Fibroblast of the conjunctiva (primary cell): ENCODE measurements at regions not wholly inside any gene's neighbourhood (a gene's known extent, or its start where the extent isn't known, plus 50 kb on each side); places are given as distances from the start of the nearest gene placed in this dataset.
A peak's percentile ranks its signal among the peaks of the same experiment; 100 is the strongest.

Experiments used
- DNase-seq: peaks from one replicate; pipeline ENCODE4 v3.0.0-alpha.2; 2010; ENCODE audit warnings: low read depth

DNA sequence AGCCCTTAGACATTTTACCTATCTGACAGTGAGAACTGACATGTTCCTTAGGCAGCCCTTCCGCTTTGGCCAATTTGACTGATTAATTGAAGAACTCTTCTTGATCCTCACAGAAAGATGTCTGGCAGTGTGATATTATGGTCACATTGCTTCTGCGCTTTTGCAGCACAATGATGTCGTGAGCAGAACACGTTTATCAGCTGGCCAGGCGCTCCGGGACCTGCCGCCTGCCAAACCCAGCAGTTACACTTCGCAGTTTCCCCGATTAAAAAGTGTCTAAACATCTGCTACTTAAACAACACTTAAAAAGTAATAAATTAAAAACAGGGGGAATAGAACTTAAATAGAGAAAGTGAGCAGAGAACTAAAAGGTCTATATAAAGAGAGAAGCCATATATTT lies 103.5 kb upstream of the ETS2 start:
- DNase-seq, result no peak

DNA sequence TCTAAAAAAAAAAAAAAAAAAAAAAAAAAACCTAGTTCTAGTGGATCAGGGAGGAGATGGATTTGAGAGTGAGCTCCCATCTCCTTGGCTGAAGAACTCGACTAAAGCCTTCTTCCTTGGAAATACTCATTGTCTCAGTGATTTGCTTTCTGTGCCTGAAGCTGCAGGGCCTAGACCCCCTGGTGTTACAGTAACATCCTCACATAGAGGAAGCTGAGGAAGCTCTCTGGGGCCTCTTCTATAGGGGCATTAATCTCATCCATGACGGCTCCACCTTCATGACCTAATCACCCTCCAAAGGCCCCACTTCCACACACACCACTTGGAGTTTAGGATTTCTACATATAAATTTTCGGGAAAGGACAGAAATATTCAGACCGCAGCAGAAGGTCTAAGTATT lies 95.9 kb upstream of the ETS2 start:
- no peak for DNase-seq

DNA sequence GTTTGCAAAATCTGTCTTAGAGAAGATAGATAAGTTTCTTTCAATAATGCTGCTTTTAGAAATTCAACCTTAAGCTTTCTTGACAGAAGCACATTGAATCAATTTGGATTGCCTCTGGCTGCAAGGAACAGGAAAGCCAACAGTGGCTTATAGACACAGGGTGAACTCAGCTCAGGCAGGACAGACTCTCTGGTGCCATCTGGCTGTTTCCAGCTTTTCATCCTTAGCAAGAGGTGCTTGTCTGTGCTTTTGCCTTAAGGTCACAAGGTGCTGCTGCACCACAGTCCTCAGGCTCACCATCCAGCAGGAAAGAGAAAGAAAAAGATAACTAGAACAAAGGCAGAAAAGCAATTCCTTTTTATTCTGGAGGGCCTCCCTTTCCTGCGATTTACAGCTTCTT lies 93.7 kb upstream of the ETS2 start:
- DNase-seq, result peak; percentile 48

DNA sequence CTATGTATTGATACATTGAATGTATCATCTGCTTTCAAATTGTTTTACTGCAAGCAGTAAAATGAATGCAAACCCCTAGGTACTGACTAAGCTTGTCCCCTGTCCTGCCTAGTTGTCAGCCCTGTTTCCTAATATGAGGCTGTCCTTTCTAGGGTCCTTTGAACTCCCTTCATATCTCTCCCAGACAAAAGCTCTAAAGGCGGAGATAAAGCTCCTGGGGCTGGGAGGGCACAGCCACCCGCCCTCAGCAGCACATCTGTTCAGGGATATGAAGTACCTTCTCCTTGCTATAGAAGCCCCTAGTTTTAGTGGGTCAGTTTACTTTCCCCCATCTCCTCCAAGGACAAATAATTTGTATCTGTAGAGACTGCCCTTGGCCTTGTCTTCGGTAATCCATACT lies 93.1 kb upstream of the ETS2 start:
- no peak for DNase-seq

DNA sequence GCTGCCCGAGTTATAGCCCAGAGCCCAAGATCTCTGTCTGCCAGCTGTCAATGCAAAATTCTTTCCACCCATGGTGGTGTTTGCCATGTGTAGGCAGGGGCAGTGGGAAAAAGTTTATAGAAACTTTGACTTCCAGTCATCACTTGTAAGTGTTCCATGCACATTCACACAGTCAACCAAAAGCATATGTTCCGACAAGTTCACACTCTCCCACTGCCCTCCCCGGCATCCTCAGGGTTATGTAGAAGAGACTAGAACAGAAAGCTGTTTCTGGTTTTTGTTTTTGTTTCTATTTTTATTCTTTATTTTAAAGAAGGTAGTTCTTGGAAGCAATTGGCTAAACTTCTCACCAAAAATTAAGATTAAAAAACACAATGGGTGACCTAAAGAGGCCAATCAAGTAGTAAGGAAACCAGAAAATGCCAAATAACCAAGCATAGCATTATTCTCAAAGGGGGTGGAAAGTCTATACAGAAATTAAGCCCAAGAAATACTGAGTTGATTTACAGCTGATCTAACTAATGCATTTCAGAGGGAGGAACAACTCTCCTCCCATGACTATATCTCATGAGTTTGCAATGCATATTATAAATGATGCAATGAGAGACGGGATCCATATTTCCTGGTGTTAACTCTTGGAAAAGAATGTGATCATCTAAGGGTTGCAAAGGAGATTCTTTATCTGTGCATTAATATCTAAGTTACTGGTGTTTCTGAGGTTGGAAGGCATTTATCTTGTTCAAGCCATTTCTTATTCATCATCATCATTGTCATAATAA lies 91.5 kb upstream of the ETS2 start:
- DNase-seq, result no peak

DNA sequence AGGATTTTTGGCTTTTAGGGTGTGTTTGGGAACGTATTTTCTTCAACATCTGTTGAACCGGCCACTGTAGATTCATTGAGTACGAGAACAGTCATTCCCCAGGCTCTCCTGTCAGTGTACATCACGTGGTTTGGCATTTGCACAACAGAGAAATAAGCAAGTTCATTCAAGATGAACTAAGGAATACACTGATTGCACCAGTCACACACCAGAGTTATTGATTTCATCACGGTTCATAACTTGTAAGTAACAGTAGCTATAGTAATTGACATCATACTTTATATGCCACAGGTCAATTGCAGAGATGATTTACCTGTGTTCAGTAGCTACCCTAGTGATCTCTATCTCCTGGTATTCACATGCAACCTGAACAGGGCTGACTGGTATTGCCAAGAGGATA lies 90.7 kb upstream of the ETS2 start:
- no peak for DNase-seq

DNA sequence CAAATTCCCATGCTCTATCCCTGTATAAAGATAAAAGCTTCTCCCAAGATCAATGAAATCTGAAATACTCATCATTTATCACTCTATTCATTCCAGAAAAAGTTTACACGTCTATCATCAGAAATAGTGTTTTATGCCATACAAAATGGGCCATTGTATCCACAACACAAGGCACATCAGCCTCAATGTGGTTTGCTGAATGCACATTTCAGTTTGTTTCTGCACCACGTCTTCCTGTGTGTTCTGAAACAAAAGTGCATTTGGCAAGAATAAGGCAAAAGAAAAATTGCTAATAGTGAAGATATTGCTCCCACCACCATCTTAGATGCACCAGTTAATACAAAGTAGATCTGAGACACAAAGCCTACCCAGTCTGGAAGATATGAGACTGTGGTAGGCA lies 89.6 kb upstream of the ETS2 start:
- no peak for DNase-seq

DNA sequence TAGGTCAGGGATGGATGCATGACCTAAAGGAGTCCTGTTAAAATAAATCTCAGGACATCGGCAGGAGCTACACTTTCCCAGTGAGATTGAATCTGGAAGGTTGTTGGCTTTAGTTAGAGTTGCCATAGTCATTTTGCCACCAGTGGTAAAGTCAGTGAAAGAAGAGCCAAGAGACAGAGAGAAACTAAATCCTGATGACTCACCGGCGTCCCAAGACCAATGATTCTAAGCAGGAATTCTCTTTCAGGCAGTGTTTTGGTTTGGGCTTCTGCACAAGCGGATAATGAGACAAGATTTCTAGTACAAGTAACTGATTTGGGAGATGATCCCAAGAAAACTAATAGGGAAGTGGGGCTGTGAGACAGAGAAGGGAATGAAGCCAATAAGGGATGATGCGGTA lies 88.8 kb upstream of the ETS2 start:
- DNase-seq, result no peak

DNA sequence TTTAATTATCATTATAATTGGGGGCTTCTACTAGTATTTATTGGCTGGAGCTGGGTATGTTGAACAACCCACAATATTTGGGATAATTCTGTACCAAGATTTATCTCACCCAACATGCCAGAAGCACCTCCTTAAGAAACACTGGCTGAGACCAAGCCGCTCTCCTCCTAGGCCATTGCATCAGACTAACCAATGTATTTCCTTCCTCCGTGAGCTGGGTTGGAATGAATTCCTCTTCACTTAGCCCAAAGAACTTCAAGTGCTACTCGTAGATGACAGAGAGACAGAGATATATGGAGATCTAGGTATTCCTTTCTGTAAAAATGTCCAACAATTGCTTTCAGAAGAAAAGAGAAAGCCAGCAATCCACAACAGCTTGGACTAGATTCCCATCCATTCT lies 87.2 kb upstream of the ETS2 start:
- DNase-seq, result no peak

DNA sequence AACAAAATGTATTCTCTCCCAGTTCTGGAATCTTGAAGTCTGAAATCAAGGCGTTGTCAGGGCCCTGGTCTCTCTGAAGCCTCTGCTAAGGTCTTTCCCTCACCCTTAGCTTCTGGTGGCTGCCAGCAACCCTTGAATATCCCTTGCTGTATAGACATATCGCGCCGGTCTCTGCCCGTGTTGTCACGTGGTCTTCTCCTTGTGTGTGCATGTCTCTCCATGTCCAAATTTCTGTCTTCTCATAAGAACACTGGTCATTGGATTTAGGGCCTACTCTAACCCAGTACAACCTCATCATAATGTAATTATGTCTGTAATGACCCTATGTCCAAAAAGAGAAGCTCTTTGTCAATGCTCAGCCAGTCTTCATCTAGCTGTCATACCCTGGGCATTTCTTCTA lies 85.7 kb upstream of the ETS2 start:
- no peak for DNase-seq

DNA sequence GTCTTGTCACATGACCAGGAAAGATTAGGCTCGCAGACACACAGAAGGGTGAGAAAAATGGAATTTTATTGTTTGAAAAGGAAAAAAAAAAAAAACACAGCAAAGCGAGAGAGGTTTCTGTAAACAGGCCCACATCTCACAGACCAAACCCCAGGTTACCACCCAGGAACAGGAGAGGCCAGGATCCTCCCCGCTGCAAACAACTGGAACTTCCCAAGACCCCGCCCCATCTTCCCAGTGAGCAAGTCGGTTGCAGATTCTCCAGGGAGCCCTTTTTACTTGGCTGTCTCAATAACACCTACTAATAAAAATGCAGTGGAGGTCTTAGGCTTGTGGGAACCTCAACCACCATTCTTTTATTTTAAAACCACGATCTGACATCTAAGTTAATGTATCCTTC lies 84.7 kb upstream of the ETS2 start:
- DNase-seq, result no peak

DNA sequence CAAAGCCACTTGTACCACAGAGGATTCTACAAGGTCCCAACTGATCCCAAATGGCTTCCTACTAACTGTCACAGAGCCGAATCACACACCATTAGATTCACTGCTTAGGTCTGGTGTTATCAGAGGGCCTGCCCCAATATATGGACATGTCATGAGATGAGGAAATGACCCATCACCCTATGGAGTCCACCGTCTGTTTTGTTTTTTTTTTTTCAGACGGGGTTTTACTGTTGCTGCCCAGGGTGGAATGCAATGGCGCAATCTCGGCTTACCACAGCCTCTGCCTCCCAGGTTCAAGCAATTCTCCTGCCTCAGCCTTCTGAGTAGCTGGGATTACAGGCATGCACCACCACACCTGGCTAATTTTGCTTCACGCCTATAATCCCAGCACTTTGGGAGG lies 83.8 kb upstream of the ETS2 start:
- no peak for DNase-seq

DNA sequence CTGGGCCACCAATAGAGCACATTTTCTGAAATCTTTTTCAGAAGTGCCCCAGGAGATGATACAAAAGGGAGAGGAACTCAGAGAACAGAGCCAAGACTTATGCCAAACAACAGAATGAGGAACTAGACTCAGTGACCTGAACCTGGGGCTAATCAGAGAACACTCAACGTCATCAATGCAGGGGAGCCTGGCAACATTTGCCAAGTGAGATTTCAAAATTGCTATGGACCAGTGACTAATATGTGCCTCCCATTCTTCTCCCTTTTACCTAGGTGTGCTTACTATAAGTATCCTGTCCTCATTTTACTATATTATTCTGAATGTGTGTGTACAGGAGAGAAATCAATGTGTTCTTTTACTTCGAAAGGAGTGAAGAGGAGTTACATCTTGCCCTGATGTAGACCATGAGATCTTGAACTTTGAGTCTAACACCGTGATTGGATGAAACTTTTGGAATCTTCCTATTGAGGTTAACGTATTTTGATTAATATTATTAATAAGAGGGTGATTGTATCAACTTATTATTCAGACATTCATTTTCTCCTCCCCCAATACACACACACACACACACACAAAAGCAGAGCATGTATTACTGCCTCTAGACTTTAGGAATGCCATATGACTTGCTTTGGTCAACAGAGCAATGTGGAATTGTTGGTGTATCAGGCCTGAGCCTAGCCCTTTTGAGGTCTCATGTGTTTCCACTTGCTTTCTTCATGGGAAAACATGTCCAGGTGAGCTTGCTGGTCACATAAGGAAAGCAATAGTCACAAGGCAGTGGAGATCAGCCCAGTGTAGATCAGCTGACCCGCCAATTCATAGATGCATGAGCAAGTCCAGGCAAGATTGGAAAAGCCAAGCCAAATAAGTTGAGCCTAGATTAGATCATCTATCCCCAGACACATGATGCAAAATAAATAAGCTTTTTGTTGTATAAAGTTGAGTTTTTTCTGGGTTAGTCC lies 80.3 kb upstream of the ETS2 start:
- DNase-seq, result no peak

DNA sequence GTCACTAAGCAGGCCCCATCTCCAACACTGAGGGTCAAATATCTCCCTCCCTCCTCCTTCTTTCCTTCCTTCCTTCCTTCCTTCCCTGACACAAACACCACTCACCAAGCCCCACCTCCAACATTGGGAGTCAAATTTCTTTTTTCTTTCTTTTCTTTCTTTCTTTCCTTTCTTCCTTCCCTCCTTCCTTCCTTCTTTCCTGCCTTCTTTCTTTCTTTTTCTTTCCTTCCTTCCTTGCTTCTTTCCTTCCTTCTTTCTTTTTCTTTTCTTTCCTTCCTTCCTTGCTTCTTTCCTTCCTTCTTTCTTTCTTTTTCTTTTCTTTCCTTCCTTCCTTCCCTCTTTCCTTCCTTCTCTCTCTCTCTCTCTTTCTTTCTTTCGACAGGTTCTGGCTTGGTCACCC lies 79.2 kb upstream of the ETS2 start:
- DNase-seq, result no peak

DNA sequence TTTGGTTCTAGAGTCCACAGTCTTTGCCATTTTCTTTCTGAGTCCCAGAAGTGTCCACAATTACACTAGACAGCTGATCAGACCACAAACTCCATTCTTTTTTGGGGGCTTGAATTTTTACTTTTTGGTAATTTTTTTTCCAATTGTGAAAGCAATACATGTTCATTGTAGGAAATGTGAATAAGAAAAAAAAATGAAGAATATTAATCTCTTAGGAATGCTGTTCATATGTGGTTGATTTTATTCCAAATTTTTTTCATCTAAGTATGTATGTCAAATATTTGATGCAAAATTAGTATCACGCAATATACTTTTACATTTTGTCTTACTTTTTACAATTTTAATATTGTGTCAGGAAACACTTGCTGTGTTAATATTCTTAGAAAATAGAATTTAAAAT lies 76.4 kb upstream of the ETS2 start:
- DNase-seq, result no peak

DNA sequence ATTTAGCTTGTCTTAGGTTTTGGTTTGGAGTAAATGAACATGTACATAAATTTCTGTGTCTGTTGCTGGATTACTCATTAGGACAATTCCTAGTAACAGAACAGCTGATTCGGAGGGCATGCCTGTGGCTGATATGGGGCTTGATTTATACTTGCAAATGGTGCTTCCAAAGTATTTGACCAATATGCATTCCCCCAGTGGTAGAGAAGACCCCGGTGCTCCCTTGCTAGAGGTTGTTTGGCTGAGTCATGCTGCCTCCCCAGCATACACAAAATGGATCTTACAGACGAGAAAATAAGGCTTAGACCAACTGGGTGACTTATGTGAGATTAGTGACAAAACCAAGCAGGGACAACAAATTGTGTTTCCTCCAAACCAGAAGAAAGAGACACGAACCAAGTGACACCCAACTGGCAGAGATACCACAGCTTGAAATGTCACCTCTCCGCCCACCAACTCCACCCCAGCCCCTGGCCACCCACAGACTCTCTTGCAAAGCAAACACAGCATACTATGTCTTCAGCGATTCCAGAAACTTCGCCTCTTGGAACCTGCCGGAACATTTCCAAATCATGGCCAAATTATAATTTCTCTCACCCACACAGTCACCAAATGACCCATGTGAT lies 75.9 kb upstream of the ETS2 start:
- no peak for DNase-seq

DNA sequence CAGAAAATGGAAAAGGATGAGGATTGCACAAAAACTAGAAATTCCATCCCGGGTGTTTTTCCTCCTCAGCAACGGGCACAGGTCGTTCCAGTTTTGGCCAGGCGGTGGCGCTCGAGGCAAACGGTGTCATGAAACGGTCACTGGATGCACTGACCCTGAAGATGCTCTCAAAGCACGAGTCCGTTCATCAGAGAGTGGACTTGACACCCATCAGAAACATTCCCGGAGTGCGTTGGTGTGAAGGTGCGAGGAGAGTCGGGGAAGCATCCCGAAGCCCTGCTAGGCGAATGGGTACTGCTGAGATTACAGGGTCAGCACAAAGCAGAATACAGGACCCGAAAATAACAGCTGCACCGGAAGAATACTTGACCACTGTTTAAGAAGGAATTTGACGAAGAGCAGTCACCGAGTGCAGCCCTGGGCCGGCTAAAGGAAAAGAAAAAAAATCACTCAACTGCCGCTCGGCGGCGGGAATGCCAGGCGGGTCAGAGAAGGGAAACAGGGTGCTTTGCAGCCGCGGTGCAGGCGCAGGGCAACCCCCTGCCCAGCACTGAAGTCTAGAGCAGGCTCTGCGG lies 71.7 kb upstream of the ETS2 start:
- peak; percentile 74 for DNase-seq

DNA sequence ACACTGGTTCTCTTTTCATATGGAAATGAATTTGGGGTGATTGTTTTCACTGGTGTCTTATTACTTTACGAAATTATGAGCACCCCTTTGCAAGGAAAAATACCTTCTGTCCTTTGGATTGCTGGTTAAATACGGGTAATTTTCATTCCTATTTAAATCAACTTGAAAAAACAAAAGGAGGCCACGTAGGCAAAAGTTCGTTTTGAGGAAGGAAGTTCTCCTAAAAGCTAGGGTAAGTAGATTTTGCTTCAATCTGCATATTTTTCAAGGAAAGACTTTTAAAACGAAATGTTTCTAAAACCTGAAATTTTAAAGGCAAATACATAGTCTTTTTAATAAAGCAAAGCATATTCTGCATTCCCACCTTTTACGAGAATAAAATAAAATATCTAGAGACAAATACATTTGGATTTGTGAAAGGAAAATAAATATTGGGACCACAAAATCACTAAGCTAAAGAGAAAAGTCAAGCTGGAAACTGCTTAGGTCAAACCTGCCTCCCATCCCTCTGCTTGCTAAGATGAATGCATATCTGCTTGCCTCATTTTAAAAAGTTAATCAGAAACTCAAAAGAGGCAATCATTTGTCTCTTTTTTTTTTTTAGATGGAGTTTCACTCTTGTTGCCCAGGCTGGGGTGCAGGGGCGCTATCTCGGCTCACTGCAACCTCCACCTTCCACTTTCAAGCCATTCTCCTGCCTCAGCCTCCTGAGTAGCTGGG lies 70.9 kb upstream of the ETS2 start:
- no peak for DNase-seq

DNA sequence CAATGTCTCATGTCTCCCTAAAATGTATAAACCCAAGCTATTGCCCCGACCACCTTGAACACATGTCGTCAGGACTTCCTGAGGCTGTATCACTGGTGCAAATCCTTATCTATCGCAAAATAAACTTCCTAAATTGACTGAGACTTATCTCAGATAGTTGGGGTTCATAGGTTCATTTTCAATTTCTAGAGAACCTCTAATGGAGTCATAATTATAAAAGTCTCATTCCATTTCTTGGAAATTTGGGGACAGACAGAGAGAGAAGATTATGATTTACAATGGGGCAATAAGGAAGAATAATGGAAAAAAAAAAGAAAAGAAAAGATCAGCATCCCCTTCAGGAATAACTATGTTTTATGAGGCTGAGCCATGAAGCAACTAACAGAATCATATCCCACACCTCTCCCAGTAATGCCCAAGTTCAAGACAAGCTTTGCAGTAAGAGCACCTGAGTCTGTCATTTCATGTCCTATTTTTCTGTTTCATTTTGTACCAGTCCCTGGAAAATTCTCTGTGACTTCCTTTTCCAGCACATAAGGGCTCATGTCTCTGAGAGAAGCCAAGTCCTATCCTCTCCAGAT lies 70.0 kb upstream of the ETS2 start:
- DNase-seq, result no peak

DNA sequence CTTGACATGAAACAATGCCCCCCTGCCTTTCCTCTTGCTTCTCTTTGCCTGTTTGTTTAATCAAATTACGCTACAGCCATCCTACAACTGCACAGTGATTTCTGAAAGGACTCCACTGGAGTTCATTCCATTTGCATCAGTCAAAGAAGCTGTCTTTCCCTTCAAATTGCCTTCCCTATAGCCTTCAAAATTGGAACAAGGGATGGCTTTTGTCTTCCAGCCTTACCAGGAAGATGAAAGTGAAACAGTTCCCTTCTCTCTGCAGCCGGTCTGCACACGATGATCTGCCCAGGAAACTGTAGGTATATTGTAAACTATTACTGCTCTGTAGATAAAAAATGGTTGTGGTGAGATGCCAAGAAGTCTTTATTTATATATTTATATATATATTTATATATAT lies 65.6 kb upstream of the ETS2 start:
- DNase-seq, result no peak

DNA sequence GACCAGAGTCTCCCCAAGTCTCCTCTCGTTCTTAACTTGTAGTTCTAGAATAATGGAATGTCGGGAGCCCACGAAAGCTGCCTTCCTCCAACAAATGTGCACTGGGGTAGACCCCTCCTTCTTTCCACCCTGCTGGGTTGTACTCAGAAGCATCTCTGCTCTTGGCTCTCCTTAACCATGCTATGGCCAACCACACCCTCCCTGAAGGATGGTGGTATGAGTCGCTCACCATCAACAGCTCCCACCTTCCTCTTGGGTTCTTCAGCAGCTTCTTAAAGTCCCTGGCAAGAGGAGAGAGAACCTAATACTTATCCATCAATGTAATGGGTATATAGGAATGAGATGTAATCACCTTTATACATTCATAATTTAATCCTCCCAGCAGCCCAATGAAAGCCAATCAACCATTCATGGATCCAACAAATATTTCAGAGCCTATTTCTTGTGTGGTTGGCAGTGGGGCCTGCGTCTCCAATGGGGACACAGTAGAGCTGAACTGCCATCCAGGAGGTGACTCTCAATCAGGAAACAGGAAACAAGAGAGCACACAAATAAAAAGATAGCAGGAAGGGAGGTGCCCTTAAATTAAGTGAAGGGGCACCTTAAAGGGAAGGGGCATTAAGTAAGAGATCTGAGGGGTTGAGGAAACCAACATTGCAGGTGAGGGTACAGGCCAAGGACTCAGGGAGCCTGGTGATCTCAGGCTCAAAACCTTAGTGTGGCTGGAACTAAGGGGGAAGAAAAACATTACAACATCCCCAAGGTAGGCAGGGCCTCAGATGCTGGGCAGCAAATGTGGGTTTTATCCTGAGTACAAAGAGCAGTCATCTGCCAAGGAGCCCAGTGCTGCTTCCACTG lies 64.4 kb upstream of the ETS2 start:
- no peak for DNase-seq
